ENCODE measurements at regions not wholly inside any gene's neighbourhood (a gene's known extent, or its start where the extent isn't known, plus 50 kb on each side); places are given as distances from the start of the nearest gene placed in this dataset.

GRCh38 chr17:11178581-11178980 is 62.4 kb upstream of the SHISA6 start:
- TF ChIP-seq POLR2A (IDR thresholded peaks at IDR 0.05) (no peak), CTCF (IDR thresholded peaks at IDR 0.05) (no peak)

Data from testis (tissue), 2 donors.